ENCODE measurements at regions not wholly inside any gene's neighbourhood (a gene's known extent, or its start where the extent isn't known, plus 50 kb on each side); places are given as distances from the start of the nearest gene placed in this dataset.

GRCh38 chr1:59171788-59172187 is 125.1 kb upstream of the FGGY start:
- no peak for DNase-seq (ENCODE audit: low read depth, low spot score)

GRCh38 chr1:59172693-59173092 is 124.2 kb upstream of the FGGY start:
- DNase-seq (ENCODE audit: low read depth, low spot score) = no peak

GRCh38 chr1:59173721-59174120 is 123.2 kb upstream of the FGGY start:
- no peak for DNase-seq (ENCODE audit: low read depth, low spot score)

GRCh38 chr1:59176471-59176870 is 120.4 kb upstream of the FGGY start:
- no peak for DNase-seq (ENCODE audit: low read depth, low spot score)

- no peak for DNase-seq (ENCODE audit: low read depth, low spot score)
Observed at GRCh38 chr1:59177756-59178155, 119.1 kb upstream of the FGGY start.

- DNase-seq (ENCODE audit: low read depth, low spot score) = no peak
Observed at GRCh38 chr1:59178339-59179187, 118.3 kb upstream of the FGGY start.

GRCh38 chr1:59179673-59180072 is 117.2 kb upstream of the FGGY start:
- no peak for DNase-seq (ENCODE audit: low read depth, low spot score)

- DNase-seq (ENCODE audit: low read depth, low spot score) = no peak
Observed at GRCh38 chr1:59180735-59181134, 116.2 kb upstream of the FGGY start.

GRCh38 chr1:59183749-59184317 is 113.1 kb upstream of the FGGY start:
- DNase-seq (ENCODE audit: low read depth, low spot score) = no peak

GRCh38 chr1:59184365-59184905 is 112.5 kb upstream of the FGGY start:
- no peak for DNase-seq (ENCODE audit: low read depth, low spot score)

- no peak for DNase-seq (ENCODE audit: low read depth, low spot score)
Observed at GRCh38 chr1:59185163-59185860, 111.6 kb upstream of the FGGY start.

- no peak for DNase-seq (ENCODE audit: low read depth, low spot score)
Observed at GRCh38 chr1:59186656-59187055, 110.2 kb upstream of the FGGY start.

- no peak for DNase-seq (ENCODE audit: low read depth, low spot score)
Observed at GRCh38 chr1:59188413-59189213, 108.3 kb upstream of the FGGY start.

- no peak for DNase-seq (ENCODE audit: low read depth, low spot score)
Observed at GRCh38 chr1:59193443-59194093, 103.3 kb upstream of the FGGY start.

GRCh38 chr1:59194621-59195020 is 102.3 kb upstream of the FGGY start:
- no peak for DNase-seq (ENCODE audit: low read depth, low spot score)

GRCh38 chr1:59195151-59195550 is 101.7 kb upstream of the FGGY start:
- DNase-seq (ENCODE audit: low read depth, low spot score) = no peak

GRCh38 chr1:59198564-59198963 is 98.3 kb upstream of the FGGY start:
- no peak for DNase-seq (ENCODE audit: low read depth, low spot score)

- no peak for DNase-seq (ENCODE audit: low read depth, low spot score)
Observed at GRCh38 chr1:59199147-59199546, 97.7 kb upstream of the FGGY start.

GRCh38 chr1:59199719-59200376 is 97.0 kb upstream of the FGGY start:
- DNase-seq (ENCODE audit: low read depth, low spot score) = no peak

- DNase-seq (ENCODE audit: low read depth, low spot score) = no peak
Observed at GRCh38 chr1:59201341-59201740, 95.6 kb upstream of the FGGY start.

- no peak for DNase-seq (ENCODE audit: low read depth, low spot score)
Observed at GRCh38 chr1:59202455-59202854, 94.4 kb upstream of the FGGY start.
